Myocyte (in vitro differentiated cells): ENCODE measurements at regions not wholly inside any gene's neighbourhood (a gene's known extent, or its start where the extent isn't known, plus 50 kb on each side); places are given as distances from the start of the nearest gene placed in this dataset.

Experiments
- DNase-seq: peaks from one replicate; pipeline ENCODE4 v3.0.0-alpha.2; 2012; ENCODE audit warnings: low read depth

DNA sequence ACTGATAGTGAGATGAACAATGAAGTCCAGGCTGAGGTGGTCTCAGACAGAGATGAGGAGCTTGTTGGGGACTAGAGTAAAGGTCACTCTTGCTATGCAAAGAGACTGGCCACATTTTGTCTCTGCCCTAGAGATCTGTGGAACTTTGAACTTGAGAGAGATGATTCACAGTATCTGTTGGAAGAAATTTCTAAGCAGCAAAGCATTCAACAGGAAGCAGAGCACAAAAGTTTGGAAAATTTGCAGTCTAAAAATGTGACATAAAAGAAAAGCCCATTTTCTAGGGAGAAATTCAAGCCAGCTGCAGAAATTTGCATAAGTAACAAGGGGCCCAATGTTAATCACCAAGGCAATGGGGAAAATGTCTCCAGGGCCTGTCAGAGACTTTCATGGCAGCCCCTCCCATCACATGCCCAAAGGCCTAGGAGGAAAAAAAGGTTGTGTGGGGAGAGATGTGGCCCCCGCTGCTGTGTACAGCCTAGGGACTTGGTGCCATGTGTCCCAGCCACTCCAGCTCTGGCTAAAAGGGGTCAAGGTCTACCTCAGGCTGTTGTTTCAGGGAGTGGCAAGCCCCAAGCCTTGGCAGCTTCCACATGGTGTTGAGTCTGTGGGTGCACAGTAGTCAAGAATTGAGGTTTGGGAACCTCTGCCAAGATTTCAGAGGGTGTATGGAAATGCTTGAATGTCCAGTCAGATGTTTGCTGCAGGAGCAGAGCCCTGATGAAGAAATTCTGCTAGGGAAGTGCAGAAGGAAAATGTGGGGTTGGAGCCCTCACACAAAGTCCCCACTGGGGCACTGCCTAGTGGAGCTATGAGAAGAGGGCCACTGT lies 262.8 kb downstream of the DKK2 start:
- DNase-seq, result peak; percentile 81

DNA sequence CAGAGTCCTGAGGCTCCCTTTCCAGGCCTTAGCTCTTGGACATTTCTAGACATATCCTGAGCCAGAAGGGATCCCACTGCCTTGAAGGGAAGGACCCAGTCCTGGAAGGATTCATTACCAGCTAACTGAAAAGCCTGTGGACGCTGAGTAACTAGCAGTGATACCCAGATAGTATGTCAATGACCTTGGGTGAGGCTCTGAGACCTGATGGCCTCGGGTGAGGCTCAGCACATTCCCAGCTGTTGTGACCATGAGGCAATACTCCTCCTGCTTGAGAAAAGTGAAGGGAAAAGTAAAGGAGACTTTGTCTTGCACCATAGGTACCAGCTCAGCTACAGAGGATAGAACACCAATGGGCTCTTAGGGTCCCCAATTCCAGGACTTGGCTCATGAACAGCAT lies 268.1 kb downstream of the DKK2 start:
- peak; percentile 93 for DNase-seq

DNA sequence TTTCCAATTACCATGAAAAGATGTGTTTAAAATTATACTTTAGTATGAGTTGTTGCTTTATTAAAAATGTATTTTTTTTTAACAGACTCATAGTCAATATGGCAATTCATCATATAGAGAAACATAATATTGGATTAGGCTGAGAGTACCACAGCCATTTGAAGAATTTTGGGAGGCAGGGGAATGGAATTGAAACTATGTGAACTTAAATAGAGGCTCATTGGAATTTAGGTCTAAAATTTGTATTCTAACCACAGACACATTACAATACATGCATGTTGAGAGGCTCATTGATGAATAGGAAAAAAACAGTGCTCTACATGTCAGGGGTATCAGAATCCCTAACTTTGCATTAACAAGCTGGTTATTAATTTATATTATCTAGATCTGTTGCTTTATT lies 269.6 kb downstream of the DKK2 start:
- peak; percentile 63 for DNase-seq

DNA sequence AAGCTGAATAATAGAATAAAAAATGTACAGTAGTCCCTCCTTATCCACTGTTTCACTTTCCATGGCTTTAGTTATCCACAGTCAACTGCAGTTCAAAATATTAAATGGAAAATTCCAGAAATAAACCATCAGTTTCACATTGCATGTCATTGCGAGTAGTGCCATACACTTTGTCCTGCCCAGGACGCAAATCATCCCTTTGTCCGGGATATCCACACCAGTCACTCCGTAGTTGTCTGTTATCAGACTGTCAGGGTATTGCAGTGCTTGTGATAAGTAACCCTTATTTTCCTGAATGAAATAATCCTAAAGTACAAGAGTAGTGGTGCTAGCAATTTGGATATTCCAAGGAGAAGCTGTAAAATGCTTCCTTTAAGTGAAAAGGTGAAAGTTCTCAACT lies 271.3 kb downstream of the DKK2 start:
- DNase-seq, result no peak

DNA sequence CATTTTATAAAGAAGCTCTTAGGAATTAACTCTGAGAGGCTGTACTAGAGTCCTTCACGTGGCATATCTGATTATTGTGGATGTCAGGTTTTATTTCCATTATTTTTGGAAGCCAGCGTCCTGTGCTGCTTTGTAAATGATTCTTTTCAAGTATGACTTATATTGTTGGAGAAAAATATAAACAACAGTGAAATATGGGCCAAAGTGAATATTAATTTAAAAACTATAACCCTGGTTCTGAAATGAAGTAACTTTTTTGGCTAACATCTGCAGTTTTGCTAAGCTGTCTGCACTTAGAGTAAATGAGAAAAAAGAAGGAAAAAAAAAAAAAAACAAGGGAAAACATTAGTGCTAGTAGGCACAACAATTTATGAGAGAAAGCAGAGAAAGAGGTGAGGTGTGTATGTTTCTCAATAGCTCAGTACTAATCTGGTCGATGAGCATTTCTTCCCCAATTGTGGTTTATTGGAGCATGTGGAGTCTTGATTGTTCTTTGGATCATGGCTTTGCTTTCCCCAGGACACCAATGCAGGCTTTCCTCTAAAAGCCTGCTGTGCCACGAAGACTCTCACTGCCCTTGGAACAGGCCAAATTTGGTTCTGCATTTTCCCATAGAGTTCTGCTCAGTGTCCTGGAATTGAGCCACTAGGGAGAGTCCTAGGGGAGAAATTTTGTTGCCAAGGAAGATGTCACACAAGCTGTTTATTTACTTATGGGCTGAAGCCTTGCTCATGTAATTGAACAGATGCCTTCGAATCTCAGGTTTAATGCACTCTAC lies 273.3 kb downstream of the DKK2 start:
- peak; percentile 82 for DNase-seq

DNA sequence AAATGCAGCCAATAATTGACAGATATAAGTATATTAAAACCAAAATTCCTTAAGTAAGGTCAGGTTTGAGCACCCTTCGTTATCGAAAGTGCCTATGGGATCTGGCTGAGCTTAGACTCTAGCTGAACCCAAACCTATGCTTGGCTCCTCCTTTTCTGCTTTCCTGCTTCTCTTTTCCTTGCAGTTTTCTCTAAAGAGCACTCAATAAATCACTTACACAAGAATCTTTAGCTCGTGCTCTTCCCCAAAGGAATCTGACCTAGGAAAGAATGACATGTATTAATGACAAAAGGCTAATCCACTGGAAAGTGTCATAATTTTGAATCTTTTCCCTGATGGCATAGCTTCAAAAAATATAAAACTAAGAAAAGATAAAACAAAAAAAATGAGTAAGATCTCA lies 282.7 kb downstream of the DKK2 start:
- DNase-seq, result no peak

DNA sequence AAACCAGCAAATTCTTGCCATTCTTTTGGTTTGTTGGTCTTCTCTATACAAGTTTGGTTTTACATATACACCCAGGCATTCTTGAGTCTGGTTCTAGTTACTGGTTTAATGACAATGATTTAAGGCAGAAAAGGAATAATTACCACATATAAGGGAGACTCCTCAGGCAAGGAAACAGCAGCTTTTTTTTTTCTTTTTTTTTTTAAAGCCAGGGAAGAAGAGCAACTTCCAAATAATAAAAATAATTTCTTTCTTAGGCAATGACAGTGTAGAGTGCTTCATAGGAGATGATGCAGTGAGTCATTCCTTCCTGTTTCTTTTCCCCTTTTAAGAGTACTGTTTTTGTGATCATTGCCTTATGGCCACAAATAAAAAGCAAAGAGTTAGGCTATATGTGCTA lies 289.7 kb downstream of the DKK2 start:
- DNase-seq, result no peak

DNA sequence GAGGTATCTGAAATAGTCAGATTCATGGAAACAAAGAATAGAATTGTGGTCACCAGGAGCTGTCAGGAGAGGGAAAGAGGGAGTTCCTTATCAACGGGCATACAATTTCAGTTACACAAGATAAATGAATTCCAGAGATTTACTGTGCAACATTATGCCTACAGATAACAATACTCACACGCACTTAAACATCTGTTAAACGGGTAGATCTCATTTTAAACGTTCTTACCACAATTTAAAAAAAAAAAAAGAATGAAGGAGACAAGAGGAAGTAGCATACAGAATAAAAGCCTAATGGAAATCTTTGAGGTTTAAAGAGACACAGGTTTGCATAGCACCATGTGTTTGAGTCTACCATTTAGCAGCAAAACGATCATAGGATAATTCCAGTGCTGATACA lies 298.0 kb downstream of the DKK2 start:
- no peak for DNase-seq

DNA sequence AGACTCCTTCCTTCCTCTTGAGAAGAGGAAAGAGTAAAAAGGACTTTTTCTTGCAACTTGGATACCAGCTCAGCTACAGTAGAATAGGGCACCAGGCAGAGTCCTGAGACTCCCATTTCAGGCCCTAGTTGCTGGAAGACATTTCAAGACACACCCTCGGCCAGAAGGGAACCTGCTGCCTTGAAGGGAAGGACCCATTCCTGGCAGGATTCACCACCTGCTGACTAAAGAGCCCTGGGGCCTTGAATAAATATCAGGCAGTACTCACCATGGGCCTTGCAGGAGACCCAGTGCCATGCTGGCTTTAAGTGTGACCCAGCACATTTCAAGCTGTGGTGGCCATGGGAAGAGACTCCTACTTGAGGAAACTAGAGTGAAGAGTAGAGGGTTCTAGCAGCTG lies 317.6 kb downstream of the DKK2 start:
- DNase-seq, result no peak

DNA sequence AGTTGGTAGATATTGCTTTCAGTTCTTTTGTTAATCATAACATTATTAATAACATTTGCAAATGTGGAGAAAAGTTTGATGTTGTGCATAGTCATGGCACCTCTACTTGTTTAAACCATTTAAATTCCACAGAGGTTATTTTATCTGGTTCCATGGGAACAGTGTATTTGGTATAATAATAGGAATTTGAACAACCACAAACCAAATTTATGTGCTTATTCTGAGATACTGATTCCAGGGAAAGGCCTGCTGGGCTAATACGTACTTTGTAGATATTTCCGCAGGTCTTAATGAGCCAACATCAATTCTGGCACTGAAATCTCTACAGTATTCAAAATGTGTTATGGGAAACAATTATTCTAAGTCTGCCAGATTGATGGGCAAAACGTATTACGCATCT lies 319.0 kb downstream of the DKK2 start:
- peak; percentile 20 for DNase-seq

DNA sequence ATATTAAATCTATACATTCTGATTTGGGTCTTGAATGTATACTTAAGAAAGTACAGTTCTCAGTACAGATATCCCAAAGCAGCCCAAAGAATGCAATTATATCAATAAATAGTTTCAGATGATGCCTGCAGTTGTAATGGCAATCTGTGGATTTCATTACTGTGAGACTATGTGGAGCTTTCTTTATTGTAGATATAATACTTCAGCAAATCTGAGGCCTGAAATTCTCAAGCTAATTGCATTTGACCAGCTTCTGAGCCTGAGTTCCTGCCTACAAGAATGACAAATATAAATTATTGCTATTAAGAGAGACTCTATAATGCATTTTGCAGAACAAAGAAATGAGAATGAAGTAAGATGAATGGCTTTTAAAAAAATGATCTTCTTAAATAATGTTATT lies 320.3 kb downstream of the DKK2 start:
- DNase-seq, result no peak

DNA sequence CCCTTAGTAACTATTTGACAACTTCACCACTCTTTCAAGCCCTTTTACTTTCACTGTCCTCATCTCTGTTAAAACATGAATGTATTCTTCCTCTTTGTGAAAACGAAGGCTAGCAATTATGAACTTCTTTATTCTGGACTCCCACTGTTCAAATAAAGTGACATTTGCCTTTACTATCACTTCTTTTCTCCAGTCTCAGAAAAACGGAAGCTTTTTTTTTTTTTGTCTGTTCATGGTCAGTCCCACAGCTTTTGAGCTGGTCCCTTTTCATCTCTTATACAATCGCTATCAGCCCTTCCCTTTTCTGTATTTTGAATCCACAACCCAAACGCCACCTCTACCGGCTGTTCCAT lies 327.7 kb downstream of the DKK2 start:
- no peak for DNase-seq

DNA sequence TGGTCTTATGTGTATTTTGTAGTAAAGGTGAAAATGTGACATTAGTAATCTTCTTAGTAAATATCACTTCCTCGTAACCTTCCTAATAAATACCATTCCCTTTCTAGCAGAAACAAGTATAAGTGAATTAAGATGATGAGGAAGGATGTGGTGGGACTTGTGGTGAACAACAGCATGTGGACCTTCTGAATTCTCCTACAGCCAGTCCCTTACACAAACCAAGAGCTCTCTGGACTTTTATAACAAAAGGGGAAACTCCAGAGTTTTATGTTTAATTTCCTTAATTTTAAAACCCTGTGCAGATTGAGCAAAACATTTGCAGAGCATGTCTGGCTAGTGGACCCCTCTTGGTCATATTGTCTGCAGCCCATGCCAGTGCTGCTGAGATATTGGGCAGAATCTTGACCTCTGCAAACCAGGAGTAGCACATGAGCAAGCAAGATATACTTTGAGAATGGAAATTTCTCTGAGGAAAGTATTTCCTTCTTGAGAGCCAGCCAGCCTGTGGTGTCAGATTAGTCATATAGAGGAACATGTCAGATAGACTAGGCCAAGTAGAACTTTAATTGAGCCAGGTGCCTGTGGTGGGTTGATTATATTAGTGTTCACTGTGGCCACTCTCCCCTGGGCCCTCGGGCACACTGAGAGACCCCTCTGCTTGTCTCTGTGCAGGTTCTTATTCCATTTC lies 328.2 kb downstream of the DKK2 start:
- DNase-seq, result peak; percentile 28

DNA sequence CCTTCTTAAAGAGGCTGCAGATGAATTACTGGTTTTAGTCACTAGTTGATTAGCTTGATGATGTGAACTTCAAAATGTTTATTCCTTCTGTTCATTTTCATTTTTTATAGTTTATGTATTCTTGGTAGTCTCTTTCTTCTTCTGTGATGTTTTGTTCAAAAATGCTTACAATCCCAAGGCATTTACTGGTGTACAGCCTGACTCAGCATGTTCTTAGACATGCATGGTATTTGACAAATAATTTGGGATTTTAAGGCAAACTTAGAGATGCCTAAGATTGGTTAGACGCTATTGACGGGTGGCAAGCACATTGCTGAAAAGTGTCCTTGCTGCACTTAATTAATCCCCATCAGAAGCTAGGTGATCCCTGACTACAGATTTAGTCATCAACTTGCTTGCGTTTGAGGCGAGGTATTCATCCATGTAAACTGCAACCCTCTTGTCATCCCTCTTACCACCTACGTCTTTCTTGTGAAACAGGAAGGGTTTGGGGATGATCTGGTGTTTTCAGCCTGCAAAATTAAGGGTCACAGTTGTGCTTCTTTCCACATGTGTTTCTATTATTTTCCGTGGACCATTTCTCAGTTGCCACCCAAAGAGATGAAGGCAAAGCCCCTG lies 331.8 kb downstream of the DKK2 start:
- no peak for DNase-seq

DNA sequence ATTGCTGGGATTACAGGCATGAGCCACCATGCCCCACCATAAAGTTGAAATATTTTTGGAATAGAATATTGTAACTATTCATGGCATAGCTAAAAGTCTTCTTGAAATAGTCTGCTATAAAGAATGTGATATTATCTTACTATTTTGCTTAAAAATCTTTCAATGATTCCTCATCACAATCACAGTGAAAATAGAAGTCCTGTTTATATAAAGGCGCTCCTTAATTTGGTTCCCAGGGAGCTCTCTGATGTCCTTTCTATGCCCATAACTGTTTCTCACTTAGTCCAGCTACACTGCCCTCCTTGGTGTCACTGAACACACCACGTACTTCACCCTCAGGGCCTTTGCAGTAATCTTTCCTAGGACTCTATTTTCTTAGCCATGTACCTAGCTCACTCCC lies 331.7 kb upstream of the GIMD1 start:
- DNase-seq, result no peak

DNA sequence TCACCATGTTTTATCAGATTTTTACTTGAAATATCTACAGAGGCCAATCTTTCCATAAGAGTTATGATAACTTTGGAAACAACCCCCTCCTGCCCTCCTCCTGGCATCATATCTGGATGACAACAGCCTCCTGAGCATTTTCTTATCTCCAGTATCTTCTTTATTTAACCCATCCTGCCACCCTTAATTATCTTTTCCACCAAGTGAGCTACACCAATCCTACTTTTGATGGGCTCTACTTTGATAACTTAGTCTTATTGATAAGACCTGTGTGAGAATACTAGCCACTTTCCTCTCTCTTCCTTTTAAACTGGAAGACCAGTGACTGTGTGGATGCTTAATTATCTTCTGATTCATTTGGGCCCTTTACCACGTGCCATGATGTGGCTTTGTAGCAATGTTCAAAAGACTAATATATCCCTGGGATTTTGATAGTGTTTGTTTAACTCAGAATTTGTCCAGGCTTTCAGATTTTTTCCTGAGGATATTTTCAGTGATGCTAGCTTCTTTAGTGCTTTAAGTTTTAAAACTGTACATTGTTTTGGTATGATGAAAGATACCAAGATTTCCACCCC lies 330.1 kb upstream of the GIMD1 start:
- no peak for DNase-seq

DNA sequence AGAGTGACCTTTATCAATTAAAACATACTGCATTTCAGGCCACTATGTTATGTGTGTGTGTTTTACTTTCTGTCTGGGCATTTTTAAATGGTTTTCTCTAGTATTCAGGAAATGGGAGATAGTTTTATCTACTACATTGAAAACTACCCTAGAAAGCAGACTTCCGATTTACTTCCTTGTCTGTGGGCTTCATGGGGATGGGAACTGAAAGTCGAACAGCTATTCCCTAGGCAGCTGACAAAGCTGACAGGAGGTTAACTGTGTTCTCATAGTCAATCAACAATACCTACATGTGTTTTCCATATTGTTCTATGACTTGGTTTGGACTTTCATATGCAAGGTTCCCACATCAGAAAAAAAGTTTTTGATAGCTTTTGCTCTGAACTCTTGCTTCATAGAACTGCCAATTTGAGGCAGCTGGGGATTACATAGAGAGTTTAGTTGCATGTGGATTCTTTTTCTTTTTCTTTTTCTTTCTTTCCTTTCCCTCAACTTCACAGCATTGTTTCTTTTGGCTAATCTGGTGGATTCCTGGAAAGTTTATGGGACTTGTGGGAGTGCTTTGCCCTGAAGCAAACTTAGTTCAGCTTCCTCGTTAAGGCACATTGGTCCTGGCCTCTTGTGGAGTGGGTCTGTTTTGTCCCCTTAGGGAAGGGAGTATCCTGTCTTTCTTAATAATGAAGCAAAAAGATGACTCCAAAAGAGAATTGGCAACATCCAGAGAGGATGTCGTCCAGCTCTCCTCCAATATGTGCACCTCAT lies 327.1 kb upstream of the GIMD1 start:
- no peak for DNase-seq

DNA sequence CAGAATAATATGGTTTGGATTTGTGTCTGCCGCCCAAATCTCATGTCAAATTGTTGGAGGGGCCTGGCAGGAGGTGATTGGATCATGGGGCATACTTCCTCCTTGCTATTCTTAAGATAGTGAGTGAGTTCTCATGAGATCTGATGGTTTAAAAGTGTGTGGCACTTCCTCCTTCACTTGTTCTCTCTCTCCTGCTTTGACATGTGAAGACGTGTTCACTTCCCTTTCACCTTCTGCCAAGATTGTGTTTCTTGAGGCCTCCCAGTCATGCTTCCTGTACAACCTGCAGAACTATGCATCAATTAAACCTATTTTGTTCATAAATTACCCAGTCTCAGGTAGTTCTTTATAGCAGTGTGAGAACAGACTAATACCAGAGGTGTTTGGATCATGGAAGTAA lies 325.7 kb upstream of the GIMD1 start:
- DNase-seq, result no peak

DNA sequence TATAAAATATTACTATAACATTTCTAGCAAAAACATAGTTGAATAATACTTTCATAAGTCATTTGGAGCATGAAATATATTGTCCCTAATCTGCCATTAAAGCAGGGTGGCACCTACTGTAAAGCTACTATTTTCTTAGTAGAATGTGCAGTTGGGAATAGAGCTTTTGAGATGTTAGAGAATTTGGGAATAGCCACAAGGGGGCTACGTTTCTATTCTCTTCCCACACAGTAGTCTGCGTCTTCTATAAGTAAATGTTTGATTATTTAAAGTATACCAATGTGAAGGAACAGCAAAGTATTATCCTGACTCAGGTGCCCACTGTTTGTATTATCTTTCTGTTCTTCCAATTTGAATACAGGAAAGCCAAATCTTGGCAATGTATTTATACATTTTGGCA lies 323.2 kb upstream of the GIMD1 start:
- no peak for DNase-seq

DNA sequence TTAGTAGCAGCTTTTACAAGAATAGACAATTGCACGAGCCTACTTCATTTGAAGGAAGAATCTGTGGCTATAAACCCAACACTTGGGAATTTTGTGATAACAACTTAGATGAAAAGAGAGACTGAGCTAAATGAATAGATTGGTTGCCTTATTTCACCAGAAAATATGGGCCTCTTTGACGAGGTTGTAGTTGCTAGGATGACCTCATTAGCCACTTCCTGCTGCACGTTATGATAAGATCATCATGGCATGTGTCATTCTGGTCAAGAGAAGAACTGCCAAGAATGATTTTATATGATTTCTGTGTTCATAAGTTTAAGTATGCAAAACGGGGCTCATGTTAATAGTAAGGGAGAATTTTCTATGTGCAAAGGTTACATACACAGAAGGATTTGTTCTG lies 321.9 kb upstream of the GIMD1 start:
- peak; percentile 17 for DNase-seq

DNA sequence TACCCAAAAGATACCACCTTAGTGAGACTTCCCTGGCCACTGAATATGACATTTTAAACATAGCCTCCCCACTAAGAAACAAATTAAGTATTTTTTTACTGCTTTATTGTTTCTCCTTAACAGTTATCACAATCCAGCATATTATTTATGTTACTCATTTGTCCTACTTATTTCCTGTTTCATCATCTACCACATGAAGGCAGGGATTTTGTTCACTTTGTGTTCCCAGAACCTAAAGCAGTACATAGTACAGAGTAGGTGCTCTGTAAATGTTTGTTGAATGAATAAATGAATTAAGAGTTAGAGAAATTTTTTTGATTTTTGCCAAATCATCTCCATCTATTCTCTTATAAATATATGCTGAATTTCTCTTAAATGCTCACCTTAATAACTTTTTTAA lies 318.4 kb upstream of the GIMD1 start:
- DNase-seq, result no peak
